ENCODE measurements at regions not wholly inside any gene's neighbourhood (a gene's known extent, or its start where the extent isn't known, plus 50 kb on each side); places are given as distances from the start of the nearest gene placed in this dataset.

DNA sequence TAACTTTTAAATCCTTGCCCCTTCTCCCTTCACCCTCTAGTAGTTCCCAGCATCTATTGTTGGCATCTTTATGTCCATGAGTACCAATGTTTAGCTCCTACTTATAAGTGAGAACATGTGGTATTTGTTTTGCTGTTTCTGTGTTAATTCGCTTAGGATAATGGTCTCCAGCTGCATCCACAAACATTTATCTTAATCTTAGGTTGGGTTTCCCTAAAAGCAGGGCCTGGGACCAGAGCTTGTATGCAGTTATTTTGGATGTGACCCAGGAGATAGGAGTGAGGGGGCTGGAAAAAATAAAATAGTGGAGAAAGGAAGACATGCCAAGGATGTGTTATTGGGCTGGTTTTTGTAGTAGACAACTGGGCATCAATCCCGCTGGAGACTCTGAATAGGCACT is 571.8 kb downstream of the CCSER2 start:
- TF ChIP-seq ZNF140 (tag by site-specific recombination; IDR thresholded peaks at IDR 0.05) (no peak), ZNF114 (tag by site-specific recombination; IDR thresholded peaks at IDR 0.05) (no peak), ZNF23 (tag by site-specific recombination; IDR thresholded peaks at IDR 0.05; ENCODE audit: borderline replicate concordance) (no peak), BCL11A (tag by site-specific recombination; IDR thresholded peaks at IDR 0.05; ENCODE audit: low read depth) (no peak)
- TF ChIP-seq, protein P1, sequence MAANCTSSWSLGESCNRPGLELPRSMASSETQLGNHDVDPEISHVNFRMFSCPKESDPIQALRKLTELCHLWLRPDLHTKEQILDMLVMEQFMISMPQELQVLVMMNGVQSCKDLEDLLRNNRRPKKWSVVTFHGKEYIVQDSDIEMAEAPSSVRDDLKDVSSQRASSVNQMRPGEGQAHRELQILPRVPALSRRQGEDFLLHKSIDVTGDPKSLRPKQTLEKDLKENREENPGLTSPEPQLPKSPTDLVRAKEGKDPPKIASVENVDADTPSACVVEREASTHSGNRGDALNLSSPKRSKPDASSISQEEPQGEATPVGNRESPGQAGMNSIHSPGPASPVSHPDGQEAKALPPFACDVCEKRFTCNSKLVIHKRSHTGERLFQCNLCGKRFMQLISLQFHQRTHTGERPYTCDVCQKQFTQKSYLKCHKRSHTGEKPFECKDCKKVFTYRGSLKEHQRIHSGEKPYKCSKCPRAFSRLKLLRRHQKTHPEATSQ (tag by site-specific recombination; IDR thresholded peaks at IDR 0.05) = no peak
- TF ChIP-seq, protein P2, sequence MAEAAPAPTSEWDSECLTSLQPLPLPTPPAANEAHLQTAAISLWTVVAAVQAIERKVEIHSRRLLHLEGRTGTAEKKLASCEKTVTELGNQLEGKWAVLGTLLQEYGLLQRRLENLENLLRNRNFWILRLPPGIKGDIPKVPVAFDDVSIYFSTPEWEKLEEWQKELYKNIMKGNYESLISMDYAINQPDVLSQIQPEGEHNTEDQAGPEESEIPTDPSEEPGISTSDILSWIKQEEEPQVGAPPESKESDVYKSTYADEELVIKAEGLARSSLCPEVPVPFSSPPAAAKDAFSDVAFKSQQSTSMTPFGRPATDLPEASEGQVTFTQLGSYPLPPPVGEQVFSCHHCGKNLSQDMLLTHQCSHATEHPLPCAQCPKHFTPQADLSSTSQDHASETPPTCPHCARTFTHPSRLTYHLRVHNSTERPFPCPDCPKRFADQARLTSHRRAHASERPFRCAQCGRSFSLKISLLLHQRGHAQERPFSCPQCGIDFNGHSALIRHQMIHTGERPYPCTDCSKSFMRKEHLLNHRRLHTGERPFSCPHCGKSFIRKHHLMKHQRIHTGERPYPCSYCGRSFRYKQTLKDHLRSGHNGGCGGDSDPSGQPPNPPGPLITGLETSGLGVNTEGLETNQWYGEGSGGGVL (tag by site-specific recombination; IDR thresholded peaks at IDR 0.05) = no peak
- TF ChIP-seq, protein P3, sequence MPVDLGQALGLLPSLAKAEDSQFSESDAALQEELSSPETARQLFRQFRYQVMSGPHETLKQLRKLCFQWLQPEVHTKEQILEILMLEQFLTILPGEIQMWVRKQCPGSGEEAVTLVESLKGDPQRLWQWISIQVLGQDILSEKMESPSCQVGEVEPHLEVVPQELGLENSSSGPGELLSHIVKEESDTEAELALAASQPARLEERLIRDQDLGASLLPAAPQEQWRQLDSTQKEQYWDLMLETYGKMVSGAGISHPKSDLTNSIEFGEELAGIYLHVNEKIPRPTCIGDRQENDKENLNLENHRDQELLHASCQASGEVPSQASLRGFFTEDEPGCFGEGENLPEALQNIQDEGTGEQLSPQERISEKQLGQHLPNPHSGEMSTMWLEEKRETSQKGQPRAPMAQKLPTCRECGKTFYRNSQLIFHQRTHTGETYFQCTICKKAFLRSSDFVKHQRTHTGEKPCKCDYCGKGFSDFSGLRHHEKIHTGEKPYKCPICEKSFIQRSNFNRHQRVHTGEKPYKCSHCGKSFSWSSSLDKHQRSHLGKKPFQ (tag by site-specific recombination; IDR thresholded peaks at IDR 0.05) = no peak
- TF ChIP-seq, protein P4, sequence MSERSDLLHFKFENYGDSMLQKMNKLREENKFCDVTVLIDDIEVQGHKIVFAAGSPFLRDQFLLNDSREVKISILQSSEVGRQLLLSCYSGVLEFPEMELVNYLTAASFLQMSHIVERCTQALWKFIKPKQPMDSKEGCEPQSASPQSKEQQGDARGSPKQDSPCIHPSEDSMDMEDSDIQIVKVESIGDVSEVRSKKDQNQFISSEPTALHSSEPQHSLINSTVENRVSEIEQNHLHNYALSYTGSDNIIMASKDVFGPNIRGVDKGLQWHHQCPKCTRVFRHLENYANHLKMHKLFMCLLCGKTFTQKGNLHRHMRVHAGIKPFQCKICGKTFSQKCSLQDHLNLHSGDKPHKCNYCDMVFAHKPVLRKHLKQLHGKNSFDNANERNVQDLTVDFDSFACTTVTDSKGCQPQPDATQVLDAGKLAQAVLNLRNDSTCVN (tag by site-specific recombination; optimal IDR thresholded peaks at IDR 0.05) = no peak
- TF ChIP-seq, protein P5, sequence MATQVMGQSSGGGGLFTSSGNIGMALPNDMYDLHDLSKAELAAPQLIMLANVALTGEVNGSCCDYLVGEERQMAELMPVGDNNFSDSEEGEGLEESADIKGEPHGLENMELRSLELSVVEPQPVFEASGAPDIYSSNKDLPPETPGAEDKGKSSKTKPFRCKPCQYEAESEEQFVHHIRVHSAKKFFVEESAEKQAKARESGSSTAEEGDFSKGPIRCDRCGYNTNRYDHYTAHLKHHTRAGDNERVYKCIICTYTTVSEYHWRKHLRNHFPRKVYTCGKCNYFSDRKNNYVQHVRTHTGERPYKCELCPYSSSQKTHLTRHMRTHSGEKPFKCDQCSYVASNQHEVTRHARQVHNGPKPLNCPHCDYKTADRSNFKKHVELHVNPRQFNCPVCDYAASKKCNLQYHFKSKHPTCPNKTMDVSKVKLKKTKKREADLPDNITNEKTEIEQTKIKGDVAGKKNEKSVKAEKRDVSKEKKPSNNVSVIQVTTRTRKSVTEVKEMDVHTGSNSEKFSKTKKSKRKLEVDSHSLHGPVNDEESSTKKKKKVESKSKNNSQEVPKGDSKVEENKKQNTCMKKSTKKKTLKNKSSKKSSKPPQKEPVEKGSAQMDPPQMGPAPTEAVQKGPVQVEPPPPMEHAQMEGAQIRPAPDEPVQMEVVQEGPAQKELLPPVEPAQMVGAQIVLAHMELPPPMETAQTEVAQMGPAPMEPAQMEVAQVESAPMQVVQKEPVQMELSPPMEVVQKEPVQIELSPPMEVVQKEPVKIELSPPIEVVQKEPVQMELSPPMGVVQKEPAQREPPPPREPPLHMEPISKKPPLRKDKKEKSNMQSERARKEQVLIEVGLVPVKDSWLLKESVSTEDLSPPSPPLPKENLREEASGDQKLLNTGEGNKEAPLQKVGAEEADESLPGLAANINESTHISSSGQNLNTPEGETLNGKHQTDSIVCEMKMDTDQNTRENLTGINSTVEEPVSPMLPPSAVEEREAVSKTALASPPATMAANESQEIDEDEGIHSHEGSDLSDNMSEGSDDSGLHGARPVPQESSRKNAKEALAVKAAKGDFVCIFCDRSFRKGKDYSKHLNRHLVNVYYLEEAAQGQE (tag by site-specific recombination; IDR thresholded peaks at IDR 0.05) = no peak
- TF ChIP-seq, protein P6, sequence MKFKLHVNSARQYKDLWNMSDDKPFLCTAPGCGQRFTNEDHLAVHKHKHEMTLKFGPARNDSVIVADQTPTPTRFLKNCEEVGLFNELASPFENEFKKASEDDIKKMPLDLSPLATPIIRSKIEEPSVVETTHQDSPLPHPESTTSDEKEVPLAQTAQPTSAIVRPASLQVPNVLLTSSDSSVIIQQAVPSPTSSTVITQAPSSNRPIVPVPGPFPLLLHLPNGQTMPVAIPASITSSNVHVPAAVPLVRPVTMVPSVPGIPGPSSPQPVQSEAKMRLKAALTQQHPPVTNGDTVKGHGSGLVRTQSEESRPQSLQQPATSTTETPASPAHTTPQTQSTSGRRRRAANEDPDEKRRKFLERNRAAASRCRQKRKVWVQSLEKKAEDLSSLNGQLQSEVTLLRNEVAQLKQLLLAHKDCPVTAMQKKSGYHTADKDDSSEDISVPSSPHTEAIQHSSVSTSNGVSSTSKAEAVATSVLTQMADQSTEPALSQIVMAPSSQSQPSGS (tag by site-specific recombination; IDR thresholded peaks at IDR 0.05; ENCODE audit: low read depth) = no peak
